ENCODE measurements at regions not wholly inside any gene's neighbourhood (a gene's known extent, or its start where the extent isn't known, plus 50 kb on each side); places are given as distances from the start of the nearest gene placed in this dataset.

DNA sequence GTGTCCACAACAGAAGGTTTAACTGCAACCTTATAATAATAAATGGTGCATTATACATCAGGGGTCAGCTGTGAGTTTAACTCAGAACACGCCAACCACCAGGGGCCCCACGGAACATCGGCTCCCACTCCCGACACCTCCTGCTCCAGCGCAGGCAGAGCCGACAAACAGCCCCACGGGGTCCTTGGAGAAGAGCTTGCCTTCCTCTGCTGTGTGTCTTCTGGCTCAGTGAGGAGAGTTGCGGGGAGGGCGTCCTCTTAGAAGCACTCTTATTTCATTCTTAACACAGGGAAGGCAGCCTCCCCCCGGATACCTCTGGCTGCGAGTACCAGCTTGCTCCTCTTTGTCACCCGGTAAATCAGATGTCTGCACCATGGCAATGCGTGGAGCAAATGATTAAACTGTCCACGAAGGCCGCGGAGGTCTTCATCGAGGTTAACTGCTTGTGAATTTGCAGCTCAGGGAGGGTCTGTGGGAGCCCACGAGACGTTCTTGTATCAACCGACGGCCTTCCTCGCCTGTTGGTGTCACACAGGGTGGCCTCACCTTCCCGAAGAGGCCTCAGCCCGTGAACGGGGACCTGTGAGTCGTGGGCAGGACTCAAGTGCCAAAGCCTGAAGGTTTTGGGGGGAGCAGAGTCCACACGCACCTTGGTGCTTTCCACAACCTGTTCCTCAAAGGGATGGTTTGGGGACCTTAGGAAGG, 464.0 kb downstream of the BRD1 start (continued):
- TF ChIP-seq, protein P1, sequence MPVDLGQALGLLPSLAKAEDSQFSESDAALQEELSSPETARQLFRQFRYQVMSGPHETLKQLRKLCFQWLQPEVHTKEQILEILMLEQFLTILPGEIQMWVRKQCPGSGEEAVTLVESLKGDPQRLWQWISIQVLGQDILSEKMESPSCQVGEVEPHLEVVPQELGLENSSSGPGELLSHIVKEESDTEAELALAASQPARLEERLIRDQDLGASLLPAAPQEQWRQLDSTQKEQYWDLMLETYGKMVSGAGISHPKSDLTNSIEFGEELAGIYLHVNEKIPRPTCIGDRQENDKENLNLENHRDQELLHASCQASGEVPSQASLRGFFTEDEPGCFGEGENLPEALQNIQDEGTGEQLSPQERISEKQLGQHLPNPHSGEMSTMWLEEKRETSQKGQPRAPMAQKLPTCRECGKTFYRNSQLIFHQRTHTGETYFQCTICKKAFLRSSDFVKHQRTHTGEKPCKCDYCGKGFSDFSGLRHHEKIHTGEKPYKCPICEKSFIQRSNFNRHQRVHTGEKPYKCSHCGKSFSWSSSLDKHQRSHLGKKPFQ (CRISPR knock-in tag; IDR thresholded peaks at IDR 0.05; ENCODE audit: insufficient replicate concordance), result no peak
- no peak for TF ChIP-seq ZNF850 (CRISPR knock-in tag; conservative IDR thresholded peaks at IDR 0.05)
- no peak for TF ChIP-seq TCF7L2 (IDR thresholded peaks at IDR 0.05; ENCODE audit: low read depth, low read length)
- TF ChIP-seq PAWR (CRISPR knock-in tag; IDR thresholded peaks at IDR 0.05; ENCODE audit: borderline replicate concordance), result no peak
- no peak for TF ChIP-seq ZNF225 (CRISPR knock-in tag; IDR thresholded peaks at IDR 0.05)
- no peak for TF ChIP-seq ZNF569 (CRISPR knock-in tag; IDR thresholded peaks at IDR 0.05; ENCODE audit: borderline replicate concordance)
- TF ChIP-seq IRF2 (CRISPR knock-in tag; IDR thresholded peaks at IDR 0.05), result no peak
- no peak for TF ChIP-seq PREB (CRISPR knock-in tag; IDR thresholded peaks at IDR 0.05)
- TF ChIP-seq POLR2G (IDR thresholded peaks at IDR 0.05; ENCODE audit: low read depth, low read length), result no peak
- no peak for TF ChIP-seq NFIB (CRISPR knock-in tag; IDR thresholded peaks at IDR 0.05; ENCODE audit: borderline replicate concordance)

Data from HepG2 (cell line).